HepG2 (cell line): ENCODE measurements at regions not wholly inside any gene's neighbourhood (a gene's known extent, or its start where the extent isn't known, plus 50 kb on each side); places are given as distances from the start of the nearest gene placed in this dataset.

Experiments used
- ATAC-seq: fragments of 200-7000 bp; cut with Tn5 transposase; 3 replicates; pipeline ENCODE4 v1.9.1; 2020; ENCODE audit warnings: mild to moderate bottlenecking, moderate library complexity
- BruUV-seq: library from RNA; stranded (reverse); fragments of 400-500 nt; replicated peaks from 2 replicates; lab custom pipeline; 2021; lab: Mats Ljungman, UMichigan
- CTCF ChIA-PET: fragments of 300-600 bp; formaldehyde crosslinking; extraction: SDS; loops from one replicate; lab custom pipeline; 2021; ENCODE audit warnings: low total read pairs, inconsistent platforms, low intra/inter-chr PET ratio; lab: Yijun Ruan, JAX
- POLR2A ChIA-PET: fragments of 350-600 bp; sonication (Branson Sonifier 250); formaldehyde crosslinking; loops from one replicate; lab custom pipeline; 2020; ENCODE audit warnings: antibody characterized with exemption, inconsistent platforms; lab: Yijun Ruan, JAX
- DNase-seq: peaks from one replicate; pipeline ENCODE4 v3.0.0-alpha.2; 2015; ENCODE audit warnings: low spot score
- FAIRE-seq: peaks from 3 replicates; lab custom pipeline; 2011; peaks lifted over from hg19 to GRCh38; lab: Jason Lieb, UNC
- H2AFZ ChIP-seq: one replicate; pipeline ENCODE4 v1.6.1; 2011; ENCODE audit warnings: low read length, inconsistent platforms
- H3K27ac ChIP-seq: fragments of 300-600 bp; 3 replicates; pipeline ENCODE4 v1.8.0; 2011; ENCODE audit warnings: mixed run types, mild to moderate bottlenecking, mixed read lengths, low read length, inconsistent platforms; ENCODE audit not compliant: insufficient read depth; ENCODE audit errors: extremely low read length
- H3K27me3 ChIP-seq, 2 experiments: fragments of 200-600 bp in 1 of 2; 2 replicates in 1 of 2; 3 replicates in 1 of 2; pipeline versions ENCODE4 v1.6.0 to v1.8.0; 2011; ENCODE audit warnings: low read length in 2 of 2, mild to moderate bottlenecking in 2 of 2, moderate library complexity in 2 of 2, inconsistent platforms in 1 of 2; ENCODE audit not compliant: insufficient read depth in 2 of 2, control insufficient read depth in 1 of 2
- H3K36me3 ChIP-seq, 2 experiments: fragments of 200-600 bp in 1 of 2; replicated peaks in 1 of 2; 2 replicates in 1 of 2; 3 replicates in 1 of 2; pipeline versions ENCODE4 v1.5.1 to v1.8.0; 2011; ENCODE audit warnings: low read length in 2 of 2, inconsistent platforms in 1 of 2; ENCODE audit not compliant: insufficient read depth in 2 of 2, control insufficient read depth in 1 of 2
- H3K4me1 ChIP-seq: 2 replicates; pipeline ENCODE4 v1.5.1; 2012; ENCODE audit warnings: low read length, inconsistent platforms; ENCODE audit not compliant: insufficient read depth
- H3K4me2 ChIP-seq: 2 replicates; pipeline ENCODE4 v1.6.0; 2011; ENCODE audit warnings: low read depth, low read length, inconsistent platforms
- H3K4me3 ChIP-seq, 3 experiments: fragments of 200-600 bp in 1 of 3; sonication (generic), shearing (Covaris generic) in 1 of 3; replicated peaks in 1 of 3; 2 replicates each; pipeline ENCODE4 v1.5.1; 2011 to 2016; ENCODE audit warnings: low read length in 3 of 3, inconsistent platforms in 2 of 3, low read depth in 2 of 3, mild to moderate bottlenecking in 2 of 3, control low read depth in 1 of 3, mixed read lengths in 1 of 3; ENCODE audit not compliant: insufficient read depth in 1 of 3
- H3K79me2 ChIP-seq: one replicate; pipeline ENCODE4 v1.6.1; 2011; ENCODE audit warnings: low read length, inconsistent platforms; ENCODE audit not compliant: insufficient read depth
- H3K9ac ChIP-seq: 2 replicates; pipeline ENCODE4 v1.6.0; 2011; ENCODE audit warnings: mild to moderate bottlenecking, low read depth, low read length, inconsistent platforms; ENCODE audit not compliant: insufficient read depth
- H3K9me3 ChIP-seq: 2 replicates; pipeline ENCODE4 v1.5.1; 2012; ENCODE audit warnings: mild to moderate bottlenecking, low read length
- H4K20me1 ChIP-seq: 2 replicates; pipeline ENCODE4 v1.6.0; 2011; ENCODE audit warnings: inconsistent platforms, mild to moderate bottlenecking, low read length, moderate library complexity; ENCODE audit not compliant: insufficient read depth
- CREB3 ChIP-seq: sonication (generic); formaldehyde crosslinking; IDR thresholded peaks from 2 replicates; pipeline ENCODE4 v1.5.0; 2020; ENCODE audit warnings: missing genetic modification reagents
- DBP ChIP-seq: sonication (generic); formaldehyde crosslinking; IDR thresholded peaks from 2 replicates; pipeline ENCODE4 v1.4.0; 2020; ENCODE audit warnings: missing genetic modification reagents; ENCODE audit errors: not compliant biosample characterization
- EEA1 ChIP-seq: sonication (generic); formaldehyde crosslinking; IDR thresholded peaks from 2 replicates; pipeline ENCODE4 v1.5.1; 2020; ENCODE audit warnings: mild to moderate bottlenecking, missing genetic modification reagents, borderline replicate concordance
- FOXA1 ChIP-seq, 2 experiments: fragments of 450-650 bp in 1 of 2; sonication (generic) in 1 of 2; formaldehyde crosslinking in 1 of 2; IDR thresholded peaks; 2 replicates each; pipeline versions ENCODE4 v1.4.0 to v1.6.1; 2016 to 2020; ENCODE audit warnings: missing genetic modification reagents in 1 of 2
- HOXD1 ChIP-seq: sonication (generic); formaldehyde crosslinking; IDR thresholded peaks from 2 replicates; pipeline ENCODE4 v1.5.0; 2020; ENCODE audit warnings: missing genetic modification reagents
- NFE2 ChIP-seq: sonication (generic); formaldehyde crosslinking; IDR thresholded peaks from 2 replicates; pipeline ENCODE4 v1.4.0; 2020; ENCODE audit warnings: missing genetic modification reagents
- SRY ChIP-seq: sonication (generic); formaldehyde crosslinking; IDR thresholded peaks from 2 replicates; pipeline ENCODE4 v1.8.0; 2022; ENCODE audit warnings: mild to moderate bottlenecking, missing genetic modification reagents
- XBP1 ChIP-seq: sonication (generic); formaldehyde crosslinking; IDR thresholded peaks from 2 replicates; pipeline ENCODE4 v1.5.0; 2020; ENCODE audit warnings: missing genetic modification reagents
- ZBTB37 ChIP-seq: sonication (generic); formaldehyde crosslinking; IDR thresholded peaks from 2 replicates; pipeline ENCODE4 v1.4.0; 2020; ENCODE audit warnings: mild to moderate bottlenecking, missing genetic modification reagents
- ZNF7 ChIP-seq: IDR thresholded peaks from 2 replicates; pipeline ENCODE4 v1.6.1; 2016; ENCODE audit warnings: missing biosample characterization, missing genetic modification reagents
- ZNF704 ChIP-seq: sonication (generic); formaldehyde crosslinking; IDR thresholded peaks from 2 replicates; pipeline ENCODE4 v1.8.1; 2023; ENCODE audit warnings: mild to moderate bottlenecking, inconsistent platforms, moderate library complexity, missing genetic modification reagents, borderline replicate concordance
- WGBS: methylation state at CpG from one replicate; pipeline ENCODE4 v1.1.6; 2017; ENCODE audit warnings: low lambda C conversion rate; 5-methylcytosine and 5-hydroxymethylcytosine counted together
- in situ Hi-C: cut with HindIII; loops from 2 replicates; pipeline ENCODE4 v1.10.0; 2017; ENCODE audit warnings: low pct_unique_long_range_greater_than_20kb; ENCODE audit not compliant: extremely low pct_ligation_motif_present
- intact Hi-C: fragments of 100-400 bp; cut with micrococcal nuclease; formaldehyde crosslinking; loops from one replicate; pipeline ENCODE4 v1.10.0; 2022; ENCODE audit not compliant: unreplicated experiment

GRCh38 chr4:185888676-185889075 is 76.7 kb upstream of the SORBS2 start:
- peaks cover 8% of the 10 kb centered on the region for H3K9me3 ChIP-seq
- H3K4me1 ChIP-seq = no peaks in the 10 kb centered on the region
- no peak overlapping the region for H3K27ac ChIP-seq
- CTCF ChIA-PET = no interaction called here
- ATAC-seq = no peak
- TF ChIP-seq EEA1 (CRISPR knock-in tag) = no peak
- no peak for TF ChIP-seq DBP (CRISPR knock-in tag)
- no peak for TF ChIP-seq SRY
- no peak for TF ChIP-seq ZNF7 (CRISPR knock-in tag)
- no peak for TF ChIP-seq CREB3 (CRISPR knock-in tag)
- TF ChIP-seq XBP1 = no peak
- TF ChIP-seq HOXD1 (CRISPR knock-in tag) = no peak
- no peak for TF ChIP-seq NFE2 (CRISPR knock-in tag)
- TF ChIP-seq ZBTB37 (CRISPR knock-in tag) = no peak
- no peak for TF ChIP-seq FOXA1 (IDR thresholded peaks at IDR 0.05)
- no peak for TF ChIP-seq FOXA1 (CRISPR knock-in tag; IDR thresholded peaks at IDR 0.05)
- no peak for TF ChIP-seq ZNF704 (CRISPR knock-in tag)
- POLR2A ChIA-PET = no interaction called here
- intact Hi-C loops (no loop called here), in situ Hi-C loops (no loop called here)
- H3K79me2 ChIP-seq = no peaks in the 10 kb centered on the region
- DNase-seq = no peak
- no peak overlapping the region for H3K9ac ChIP-seq
- H3K4me2 ChIP-seq = no peak overlapping the region
- 92% methylated on average over 7 of the region's 7 CpGs for WGBS
- H3K27me3 ChIP-seq = peaks cover 0 to 2% of the 10 kb centered on the region in 2 experiments; a peak in 2 of 5 replicates
- no TSS peak for BruUV-seq
- no peaks in the 10 kb centered on the region for H3K36me3 ChIP-seq
- H4K20me1 ChIP-seq = no peaks in the 10 kb centered on the region
- H3K4me3 ChIP-seq = no peak overlapping the region
- H2AFZ ChIP-seq = no peak overlapping the region
- FAIRE-seq = no peak
